IMR-90 (cell line): ENCODE measurements at regions not wholly inside any gene's neighbourhood (a gene's known extent, or its start where the extent isn't known, plus 50 kb on each side); places are given as distances from the start of the nearest gene placed in this dataset.

ENCODE experiments used
- ATAC-seq: fragments of 200-7000 bp; cut with Tn5 transposase; 2 replicates; pipeline ENCODE4 v1.9.1; 2020; ENCODE audit warnings: low read depth, mild to moderate bottlenecking, moderate library complexity
- BruUV-seq: library from RNA; stranded (reverse); fragments of 400-500 nt; replicated peaks from 2 replicates; lab custom pipeline; 2021; lab: Mats Ljungman, UMichigan
- CTCF ChIA-PET: fragments of 300-600 bp; formaldehyde crosslinking; extraction: SDS; loops from one replicate; lab custom pipeline; 2021; ENCODE audit warnings: antibody characterized with exemption; lab: Yijun Ruan, JAX
- POLR2A ChIA-PET: fragments of 300-600 bp; sonication (Branson Sonifier 250); formaldehyde crosslinking; loops from one replicate; lab custom pipeline; 2022; ENCODE audit warnings: antibody characterized with exemption; ENCODE audit not compliant: unreplicated experiment; lab: Charles Lee
- DNase-seq: peaks from one replicate; pipeline ENCODE4 v3.0.0; 2013
- H2AFZ ChIP-seq: replicated peaks from 2 replicates; pipeline ENCODE3; 2013; ENCODE audit warnings: low read length, mild to moderate bottlenecking; ENCODE audit not compliant: poor library complexity
- H2AK5ac ChIP-seq: 2 replicates; pipeline ENCODE4 v1.6.1; 2013; ENCODE audit warnings: low read depth, low read length, inconsistent platforms
- H2AK9ac ChIP-seq: replicated peaks from 2 replicates; pipeline ENCODE3; 2013; ENCODE audit warnings: mild to moderate bottlenecking, low read depth, low read length, moderate library complexity; ENCODE audit not compliant: poor library complexity
- H2BK120ac ChIP-seq: 2 replicates; pipeline ENCODE4 v1.6.1; 2013; ENCODE audit warnings: low read depth, low read length, inconsistent platforms
- H2BK15ac ChIP-seq: 3 replicates; pipeline ENCODE4 v1.6.1; 2013; ENCODE audit warnings: low read depth, low read length, inconsistent platforms
- H2BK20ac ChIP-seq: 2 replicates; pipeline ENCODE4 v1.6.1; 2013; ENCODE audit warnings: low read depth, mild to moderate bottlenecking, inconsistent platforms, low read length, moderate library complexity
- H2BK5ac ChIP-seq: 2 replicates; pipeline ENCODE4 v1.6.1; 2013; ENCODE audit warnings: mild to moderate bottlenecking, low read depth, low read length, inconsistent platforms; ENCODE audit not compliant: poor library complexity, severe bottlenecking
- H3K14ac ChIP-seq: replicated peaks from 2 replicates; pipeline ENCODE4 v1.6.1; 2013; ENCODE audit warnings: low read depth, low read length, inconsistent platforms
- H3K18ac ChIP-seq: 2 replicates; pipeline ENCODE4 v1.6.1; 2013; ENCODE audit warnings: low read depth, low read length, control low read depth
- H3K23ac ChIP-seq: 2 replicates; pipeline ENCODE4 v1.6.1; 2013; ENCODE audit warnings: low read depth, low read length, inconsistent platforms
- H3K27ac ChIP-seq: 2 replicates; pipeline ENCODE4 v1.5.1; 2013; ENCODE audit warnings: mild to moderate bottlenecking, control low read depth, low read length; ENCODE audit not compliant: insufficient read depth
- H3K27me3 ChIP-seq: 2 replicates; pipeline ENCODE4 v1.6.1; 2013; ENCODE audit warnings: low read length; ENCODE audit not compliant: control insufficient read depth, insufficient read depth
- H3K36me3 ChIP-seq: 2 replicates; pipeline ENCODE4 v1.6.1; 2013; ENCODE audit warnings: low read length, mixed read lengths; ENCODE audit not compliant: control insufficient read depth, insufficient read depth
- H3K4ac ChIP-seq: 2 replicates; pipeline ENCODE4 v1.6.1; 2013; ENCODE audit warnings: low read depth, low read length, inconsistent platforms
- H3K4me1 ChIP-seq: 2 replicates; pipeline ENCODE4 v1.6.1; 2013; ENCODE audit warnings: low read length, mixed read lengths; ENCODE audit not compliant: control insufficient read depth, insufficient read depth
- H3K4me2 ChIP-seq: 2 replicates; pipeline ENCODE4 v1.6.1; 2013; ENCODE audit warnings: low read depth, mild to moderate bottlenecking, control low read depth, low read length, moderate library complexity
- H3K4me3 ChIP-seq: 2 replicates; pipeline ENCODE4 v1.5.1; 2013; ENCODE audit warnings: low read depth, mild to moderate bottlenecking, control low read depth, low read length, moderate library complexity; ENCODE audit not compliant: insufficient read depth
- H3K56ac ChIP-seq: 2 replicates; pipeline ENCODE4 v1.6.1; 2013; ENCODE audit warnings: low read length, inconsistent platforms; ENCODE audit not compliant: insufficient read depth; ENCODE audit errors: extremely low read depth
- H3K79me1 ChIP-seq, 2 experiments: 2 replicates each; pipeline ENCODE4 v1.6.1; 2013; ENCODE audit warnings: low read length in 2 of 2, inconsistent platforms in 1 of 2, low read depth in 1 of 2
- H3K9ac ChIP-seq: 2 replicates; pipeline ENCODE4 v1.6.1; 2013; ENCODE audit warnings: low read depth, low read length, control low read depth
- H3K9me1 ChIP-seq: 2 replicates; pipeline ENCODE4 v1.6.1; 2013; ENCODE audit warnings: low read length, inconsistent platforms; ENCODE audit not compliant: insufficient read depth
- H3K9me3 ChIP-seq: 2 replicates; pipeline ENCODE4 v1.6.1; 2013; ENCODE audit warnings: low read length; ENCODE audit not compliant: control insufficient read depth, insufficient read depth
- H4K20me1 ChIP-seq: 2 replicates; pipeline ENCODE4 v1.6.1; 2013; ENCODE audit warnings: low read length, inconsistent platforms; ENCODE audit not compliant: insufficient read depth
- H4K5ac ChIP-seq: 2 replicates; pipeline ENCODE4 v1.6.1; 2013; ENCODE audit warnings: mild to moderate bottlenecking, low read depth, low read length, control low read depth
- H4K8ac ChIP-seq, 2 experiments: 2 replicates each; pipeline ENCODE4 v1.6.1; 2013; ENCODE audit warnings: low read depth in 2 of 2, low read length in 2 of 2, control low read depth in 1 of 2, inconsistent platforms in 1 of 2
- H4K91ac ChIP-seq: 2 replicates; pipeline ENCODE4 v1.6.1; 2013; ENCODE audit warnings: low read depth, low read length, inconsistent platforms; ENCODE audit not compliant: insufficient read depth
- MAZ ChIP-seq: IDR thresholded peaks from 2 replicates; pipeline ENCODE4 v1.6.1; 2012; ENCODE audit warnings: low read depth, mild to moderate bottlenecking, low read length, improper control_type of control experiment, moderate library complexity, borderline replicate concordance
- POLR2A ChIP-seq: IDR thresholded peaks from 2 replicates; pipeline ENCODE4 v1.6.1; 2012; ENCODE audit warnings: mild to moderate bottlenecking, low read depth, low read length
- WGBS, 2 experiments: methylation state at CpG; one replicate each; pipeline versions ENCODE4 v1.1.5 to v1.1.7; 2013; ENCODE audit warnings: missing lambda C conversion rate in 2 of 2; ENCODE audit not compliant: insufficient read length in 1 of 2; ENCODE audit errors: extremely low coverage in 2 of 2; 5-methylcytosine and 5-hydroxymethylcytosine counted together
- dilution Hi-C: fragments of 300-500 bp; cut with HindIII; formaldehyde crosslinking; loops from one replicate; pipeline ENCODE4 v1.14.3; 2018; ENCODE audit warnings: low sequenced_read_pairs; ENCODE audit not compliant: unreplicated experiment
- in situ Hi-C: fragments of 300-500 bp; cut with MboI; formaldehyde crosslinking; loops from 3 replicates; pipeline ENCODE4 v1.14.3; 2019; ENCODE audit warnings: low sequenced_read_pairs, inconsistent platforms, mixed read lengths
- intact Hi-C: fragments of 100-400 bp; cut with micrococcal nuclease; formaldehyde crosslinking; loops from 2 replicates; pipeline ENCODE4 v1.10.0; 2022
- TF ChIP-seq, protein P1 (sequence below): fragments of 150-350 bp; IDR thresholded peaks from 2 replicates; pipeline ENCODE4 v1.6.1; 2017; ENCODE audit warnings: mild to moderate bottlenecking, antibody characterized with exemption, low read length, low read depth

DNA sequence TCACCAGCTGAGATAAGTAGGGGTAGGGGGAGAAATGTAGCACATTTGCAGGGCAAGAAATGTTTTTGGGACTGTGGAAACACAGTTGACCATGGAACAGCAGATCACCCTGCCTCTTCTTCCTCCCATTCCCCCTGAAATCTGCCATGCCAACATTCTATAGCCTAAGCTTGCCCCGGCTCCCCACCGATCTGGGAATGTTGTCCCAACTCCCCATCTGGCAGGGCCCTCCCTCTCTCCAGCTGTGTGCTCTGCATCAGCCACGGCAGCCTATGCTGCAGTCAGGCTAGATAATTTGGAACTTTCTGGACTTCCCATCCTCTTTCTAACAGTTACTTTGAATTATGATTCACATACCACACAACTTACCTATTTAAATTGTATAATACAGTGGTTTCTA lies 425.1 kb upstream of the RAB6C start:
- Histone ChIP-seq H2AK5ac (no peak overlapping the region), H3K27me3 (no peaks in the 10 kb centered on the region), H4K5ac (no peak overlapping the region), H3K79me1 (no peaks in the 10 kb centered on the region), H3K4me3 (no peak overlapping the region), H2BK5ac (no peak overlapping the region), H3K9me3 (peaks cover 36% of the 10 kb centered on the region), H4K8ac (no peak overlapping the region), H3K4me2 (no peak overlapping the region), H2BK120ac (no peak overlapping the region), H2BK15ac (no peak overlapping the region), H3K56ac (no peak overlapping the region), H3K14ac (no peak overlapping the region), H3K4me1 (no peaks in the 10 kb centered on the region), H3K36me3 (no peaks in the 10 kb centered on the region), H3K4ac (no peak overlapping the region), H4K91ac (no peak overlapping the region), H2AK9ac (no peak overlapping the region), H3K27ac (no peak overlapping the region), H4K20me1 (no peaks in the 10 kb centered on the region), H3K18ac (no peak overlapping the region), H3K9me1 (no peaks in the 10 kb centered on the region), H2AFZ (no peak overlapping the region), H2BK20ac (no peak overlapping the region), H3K9ac (no peak overlapping the region), H3K23ac (no peak overlapping the region)
- POLR2A ChIA-PET: no interaction called here
- no peak for DNase-seq
- dilution Hi-C loops: no loop called here
- intact Hi-C loops: no loop called here
- TF ChIP-seq POLR2A (no peak), MAZ (no peak)
- TF ChIP-seq, protein P1, sequence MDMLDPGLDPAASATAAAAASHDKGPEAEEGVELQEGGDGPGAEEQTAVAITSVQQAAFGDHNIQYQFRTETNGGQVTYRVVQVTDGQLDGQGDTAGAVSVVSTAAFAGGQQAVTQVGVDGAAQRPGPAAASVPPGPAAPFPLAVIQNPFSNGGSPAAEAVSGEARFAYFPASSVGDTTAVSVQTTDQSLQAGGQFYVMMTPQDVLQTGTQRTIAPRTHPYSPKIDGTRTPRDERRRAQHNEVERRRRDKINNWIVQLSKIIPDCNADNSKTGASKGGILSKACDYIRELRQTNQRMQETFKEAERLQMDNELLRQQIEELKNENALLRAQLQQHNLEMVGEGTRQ: no peak
- in situ Hi-C loops: no loop called here
- 7% methylated on average over 2 of the region's 3 CpGs; no CpG with 5 or more reads in 1 of the 2 experiments for WGBS, 2 experiments
- CTCF ChIA-PET: no interaction called here
- no TSS peak for BruUV-seq
- no peak for ATAC-seq
